ENCODE measurements at regions not wholly inside any gene's neighbourhood (a gene's known extent, or its start where the extent isn't known, plus 50 kb on each side); places are given as distances from the start of the nearest gene placed in this dataset.

- DNase-seq, result no peak
These were observed 142.0 kb upstream of the RGMB start for GRCh38 chr5:98631311-98632054.

GRCh38 chr5:98635656-98636055 lies 137.8 kb upstream of the RGMB start:
- no peak for DNase-seq

GRCh38 chr5:98637116-98637515 lies 136.3 kb upstream of the RGMB start:
- DNase-seq, result no peak

- no peak for DNase-seq
These were observed 135.9 kb upstream of the RGMB start for GRCh38 chr5:98637557-98637956.

- no peak for DNase-seq
These were observed 135.4 kb upstream of the RGMB start for GRCh38 chr5:98638111-98638510.

GRCh38 chr5:98638701-98639100 lies 134.8 kb upstream of the RGMB start:
- DNase-seq, result no peak

- no peak for DNase-seq
These were observed 134.2 kb upstream of the RGMB start for GRCh38 chr5:98639274-98639673.

- no peak for DNase-seq
These were observed 131.8 kb upstream of the RGMB start for GRCh38 chr5:98641671-98642070.

GRCh38 chr5:98643569-98643968 lies 129.9 kb upstream of the RGMB start:
- DNase-seq, result no peak

GRCh38 chr5:98651715-98652114 lies 121.7 kb upstream of the RGMB start:
- no peak for DNase-seq

- no peak for DNase-seq
These were observed 117.2 kb upstream of the RGMB start for GRCh38 chr5:98656125-98656795.

- no peak for DNase-seq
These were observed 116.7 kb upstream of the RGMB start for GRCh38 chr5:98656796-98657195.

- no peak for DNase-seq
These were observed 115.9 kb upstream of the RGMB start for GRCh38 chr5:98657559-98657958.

GRCh38 chr5:98663521-98663920 lies 109.9 kb upstream of the RGMB start:
- DNase-seq, result no peak

- no peak for DNase-seq
These were observed 108.7 kb upstream of the RGMB start for GRCh38 chr5:98664736-98665135.

- DNase-seq, result no peak
These were observed 93.5 kb upstream of the RGMB start for GRCh38 chr5:98679963-98680362.

GRCh38 chr5:98690002-98690401 lies 83.5 kb upstream of the RGMB start:
- DNase-seq, result no peak

- no peak for DNase-seq
These were observed 78.6 kb upstream of the RGMB start for GRCh38 chr5:98694902-98695301.

- DNase-seq, result no peak
These were observed 75.1 kb upstream of the RGMB start for GRCh38 chr5:98698359-98698758.

GRCh38 chr5:98700730-98701129 lies 72.7 kb upstream of the RGMB start:
- no peak for DNase-seq

GRCh38 chr5:98705841-98706240 lies 67.6 kb upstream of the RGMB start:
- DNase-seq, result no peak

GRCh38 chr5:98709681-98710080 lies 63.8 kb upstream of the RGMB start:
- DNase-seq, result no peak

- no peak for DNase-seq
These were observed 60.4 kb upstream of the RGMB start for GRCh38 chr5:98713027-98713426.

GRCh38 chr5:98713856-98714255 lies 59.6 kb upstream of the RGMB start:
- no peak for DNase-seq
